ENCODE measurements at regions not wholly inside any gene's neighbourhood (a gene's known extent, or its start where the extent isn't known, plus 50 kb on each side); places are given as distances from the start of the nearest gene placed in this dataset.

DNA sequence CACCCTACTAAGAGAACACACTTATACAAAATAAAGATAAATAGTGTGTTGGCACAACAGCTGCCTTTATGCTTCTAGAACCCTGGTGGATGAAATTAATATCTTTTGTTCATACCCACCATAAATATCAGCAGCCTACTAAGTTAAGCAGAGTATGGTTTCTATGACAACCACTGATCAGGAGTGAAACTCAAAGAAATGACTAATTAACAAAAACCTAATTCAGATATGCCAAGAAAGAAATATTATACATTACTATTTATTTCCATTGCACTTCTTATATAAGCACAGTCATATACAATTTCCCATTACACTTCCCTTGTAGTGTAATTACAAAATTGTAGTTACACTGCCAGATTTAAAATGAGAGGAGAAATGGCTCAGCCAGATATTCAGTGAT, 164.1 kb upstream of the CDKN3 start:
- H3K9me3 ChIP-seq (ENCODE audit: control insufficient read depth, low read depth, low read length) = no peaks in the 10 kb centered on the region
- H2AFZ ChIP-seq (ENCODE audit: control insufficient read depth, low read length) = no peak overlapping the region
- no peaks in the 10 kb centered on the region for H3K9me1 ChIP-seq (ENCODE audit: control insufficient read depth, extremely low read depth, insufficient read depth, low read length)
- no peaks in the 10 kb centered on the region for H4K20me1 ChIP-seq (ENCODE audit: control insufficient read depth, extremely low read depth, insufficient read depth, low read length)
- H3K4me2 ChIP-seq (ENCODE audit: control insufficient read depth, extremely low read depth, insufficient read depth, low read depth, low read length) = no peak overlapping the region
- no peaks in the 10 kb centered on the region for H3K27me3 ChIP-seq (ENCODE audit: control insufficient read depth, extremely low read depth, insufficient read depth, low read length)
- no peak for TF ChIP-seq CTCF (optimal IDR thresholded peaks at IDR 0.05 in 1 of 3, IDR thresholded peaks at IDR 0.05 in 1 of 3, conservative IDR thresholded peaks at IDR 0.05 in 1 of 3; ENCODE audit: extremely low read depth in 1 of 3, insufficient read depth in 2 of 3, low read length in 3 of 3)
- no peak overlapping the region for H3K9ac ChIP-seq (ENCODE audit: control insufficient read depth, extremely low read depth, insufficient read depth, low read length)
- no peaks in the 10 kb centered on the region for H3K79me2 ChIP-seq (ENCODE audit: control insufficient read depth, insufficient read depth, low read length)
- DNase-seq (ENCODE audit: low read depth, low spot score) (no peak), FAIRE-seq (no peak)
- H3K4me3 ChIP-seq (ENCODE audit: control insufficient read depth in 2 of 3, extremely low read depth in 1 of 3, insufficient read depth in 2 of 3, low read depth in 1 of 3, low read length in 3 of 3) = no peak overlapping the region
- peaks cover 8% of the 10 kb centered on the region for H3K4me1 ChIP-seq (ENCODE audit: control insufficient read depth, extremely low read depth, insufficient read depth, low read length)
- no peaks in the 10 kb centered on the region for H3K36me3 ChIP-seq (ENCODE audit: control insufficient read depth in 2 of 2, extremely low read depth in 1 of 2, insufficient read depth in 2 of 2, low read length in 2 of 2)
- no peak overlapping the region for H3K27ac ChIP-seq (ENCODE audit: control insufficient read depth, insufficient read depth, low read length)
- dilution Hi-C loops (cut with MboI; ENCODE audit: extremely low pct_ligation_motif_present, low sequenced_read_pairs) = no loop called here

DNA sequence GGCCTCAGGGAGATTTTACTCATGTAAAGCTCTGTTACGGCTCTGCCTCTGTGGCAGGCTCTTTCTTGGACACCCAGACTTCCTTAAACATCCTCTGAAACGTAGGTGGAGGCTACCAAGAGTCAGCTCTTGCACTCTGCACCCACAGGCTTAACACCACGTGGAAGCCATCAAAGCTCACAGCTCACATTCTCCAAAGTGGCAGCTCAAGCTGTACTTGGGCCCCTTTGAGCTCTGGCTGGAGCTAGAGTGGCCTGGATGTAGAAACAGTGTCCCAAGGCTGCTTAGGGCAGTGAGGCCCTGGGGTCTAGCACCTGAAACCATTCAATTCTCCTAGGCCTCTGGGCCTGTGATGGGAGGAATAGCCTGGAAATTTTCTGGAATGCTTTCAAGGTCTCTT, 155.3 kb upstream of the CDKN3 start:
- H3K27me3 ChIP-seq (ENCODE audit: control insufficient read depth, extremely low read depth, insufficient read depth, low read length) = no peaks in the 10 kb centered on the region
- TF ChIP-seq CTCF (optimal IDR thresholded peaks at IDR 0.05 in 1 of 3, IDR thresholded peaks at IDR 0.05 in 1 of 3, conservative IDR thresholded peaks at IDR 0.05 in 1 of 3; ENCODE audit: extremely low read depth in 1 of 3, insufficient read depth in 2 of 3, low read length in 3 of 3) (no peak), EZH2 (IDR thresholded peaks at IDR 0.05; ENCODE audit: low read length) (no peak)
- H3K36me3 ChIP-seq (ENCODE audit: control insufficient read depth in 2 of 2, extremely low read depth in 1 of 2, insufficient read depth in 2 of 2, low read length in 2 of 2) = no peaks in the 10 kb centered on the region
- FAIRE-seq (no peak), DNase-seq (ENCODE audit: low read depth, low spot score) (no peak)
- no peak overlapping the region for H3K4me2 ChIP-seq (ENCODE audit: control insufficient read depth, extremely low read depth, insufficient read depth, low read depth, low read length)
- H3K9me3 ChIP-seq (ENCODE audit: control insufficient read depth, low read depth, low read length) = no peaks in the 10 kb centered on the region
- no peak overlapping the region for H3K27ac ChIP-seq (ENCODE audit: control insufficient read depth, insufficient read depth, low read length)
- dilution Hi-C loops (cut with MboI; ENCODE audit: extremely low pct_ligation_motif_present, low sequenced_read_pairs) = no loop called here
- no peak overlapping the region for H3K9ac ChIP-seq (ENCODE audit: control insufficient read depth, extremely low read depth, insufficient read depth, low read length)
- no peaks in the 10 kb centered on the region for H3K79me2 ChIP-seq (ENCODE audit: control insufficient read depth, insufficient read depth, low read length)
- H3K4me3 ChIP-seq (ENCODE audit: control insufficient read depth in 2 of 3, extremely low read depth in 1 of 3, insufficient read depth in 2 of 3, low read depth in 1 of 3, low read length in 3 of 3) = no peak overlapping the region
- no peaks in the 10 kb centered on the region for H4K20me1 ChIP-seq (ENCODE audit: control insufficient read depth, extremely low read depth, insufficient read depth, low read length)
- H2AFZ ChIP-seq (ENCODE audit: control insufficient read depth, low read length) = no peak overlapping the region
- no peaks in the 10 kb centered on the region for H3K4me1 ChIP-seq (ENCODE audit: control insufficient read depth, extremely low read depth, insufficient read depth, low read length)
- H3K9me1 ChIP-seq (ENCODE audit: control insufficient read depth, extremely low read depth, insufficient read depth, low read length) = no peaks in the 10 kb centered on the region
